Non-pigmented ciliary epithelial cell (primary cell): ENCODE measurements at regions not wholly inside any gene's neighbourhood (a gene's known extent, or its start where the extent isn't known, plus 50 kb on each side); places are given as distances from the start of the nearest gene placed in this dataset.
A peak's percentile ranks its signal among the peaks of the same experiment; 100 is the strongest.
"Not testable (repeated sequence)": the region's sequence is repeated elsewhere in the genome, so short reads cannot be mapped to it uniquely, and the experiment has no call there.

Experiments used
- DNase-seq: peaks from one replicate; pipeline ENCODE4 v3.0.0-alpha.2; 2010; ENCODE audit warnings: low read depth

DNA sequence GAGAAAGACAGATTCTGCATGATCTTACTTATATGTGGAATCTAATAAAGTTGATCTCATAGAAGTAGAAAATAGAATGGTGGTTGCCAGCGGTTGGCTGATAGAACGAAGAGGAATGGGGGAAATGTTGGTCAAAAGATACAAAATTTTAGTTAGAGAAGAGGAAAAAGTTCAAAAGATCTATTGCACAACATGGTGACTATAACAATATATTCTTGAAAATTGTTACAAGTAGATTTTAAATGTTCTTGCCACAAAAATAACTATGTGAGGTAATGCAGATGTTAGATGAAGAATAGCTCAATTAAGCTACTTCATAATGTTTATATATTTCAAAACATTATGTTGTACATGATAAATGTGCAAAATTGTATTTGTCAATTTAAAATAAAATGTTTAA is 112.3 kb upstream of the SMIM30 start:
- no peak for DNase-seq

DNA sequence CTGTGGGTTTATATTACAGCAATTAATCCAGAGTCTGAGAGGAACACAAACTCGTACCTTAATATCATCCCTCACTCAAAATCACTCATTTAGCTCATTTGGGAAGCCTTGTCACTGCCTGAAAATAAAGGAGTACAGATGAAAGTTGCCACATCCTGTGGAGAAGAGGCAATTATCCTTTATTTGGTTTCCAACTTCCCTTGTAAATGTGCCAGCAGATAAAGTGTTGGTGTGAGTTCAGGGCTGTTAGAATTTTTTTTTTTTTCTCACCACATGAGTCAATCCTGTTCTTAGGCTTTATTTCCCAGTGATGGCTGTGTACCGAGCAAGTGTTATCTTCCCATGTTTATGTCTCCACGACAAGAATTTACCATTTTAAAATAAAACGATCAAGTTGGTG is 99.0 kb upstream of the SMIM30 start:
- no peak for DNase-seq

DNA sequence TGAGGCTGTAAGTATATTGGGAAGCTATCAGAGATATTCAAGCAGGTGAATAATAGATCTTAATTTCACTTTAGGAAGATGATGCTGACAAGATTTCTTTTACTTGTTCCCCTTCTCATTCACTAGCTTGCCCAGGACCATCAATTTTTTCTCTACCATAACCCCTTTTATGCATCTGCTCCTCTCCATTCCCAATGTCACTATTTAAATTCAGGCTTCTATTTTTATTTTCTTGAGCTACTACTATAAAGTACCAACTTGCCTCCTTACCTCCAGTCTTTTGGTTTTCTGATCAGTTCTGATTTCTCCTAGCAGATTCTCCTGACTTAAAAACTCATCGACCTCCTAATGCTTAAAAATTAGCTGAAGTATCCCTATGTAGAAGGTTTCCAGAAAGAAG is 97.7 kb upstream of the SMIM30 start:
- no peak for DNase-seq

DNA sequence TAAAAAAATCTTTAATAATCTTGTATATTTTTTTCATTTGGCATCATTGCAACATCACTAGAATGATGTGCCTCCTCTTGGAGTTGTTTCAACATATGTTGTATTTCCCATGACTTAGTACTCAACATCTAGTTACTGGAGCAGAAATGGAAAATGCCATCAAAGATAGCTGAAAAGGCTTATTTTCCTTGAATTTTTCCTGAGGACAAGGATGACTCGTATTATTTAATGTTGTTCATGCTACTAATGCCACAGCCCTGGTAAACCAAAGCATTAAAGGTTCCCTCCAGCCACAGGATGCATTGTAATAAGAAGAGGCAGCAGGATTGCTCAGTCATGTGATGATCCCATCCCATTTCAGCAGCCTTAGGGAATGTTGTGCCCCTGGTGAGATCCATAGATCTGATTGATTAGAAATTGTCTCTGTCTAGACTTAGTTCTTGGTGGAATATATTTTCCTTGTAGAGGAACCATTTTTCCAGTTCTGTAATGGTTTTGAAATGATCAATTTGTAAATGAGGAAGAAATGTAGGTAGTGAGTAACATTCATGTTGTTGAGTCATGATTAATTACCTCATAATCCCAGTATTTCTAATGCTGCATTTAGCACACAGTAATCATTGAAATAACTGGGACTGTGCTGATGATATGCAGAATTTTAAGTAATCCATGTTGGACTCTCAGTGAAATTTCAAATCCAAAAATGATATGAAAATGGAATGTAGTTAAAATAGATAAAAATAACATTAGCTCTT is 91.3 kb upstream of the SMIM30 start:
- no peak for DNase-seq

DNA sequence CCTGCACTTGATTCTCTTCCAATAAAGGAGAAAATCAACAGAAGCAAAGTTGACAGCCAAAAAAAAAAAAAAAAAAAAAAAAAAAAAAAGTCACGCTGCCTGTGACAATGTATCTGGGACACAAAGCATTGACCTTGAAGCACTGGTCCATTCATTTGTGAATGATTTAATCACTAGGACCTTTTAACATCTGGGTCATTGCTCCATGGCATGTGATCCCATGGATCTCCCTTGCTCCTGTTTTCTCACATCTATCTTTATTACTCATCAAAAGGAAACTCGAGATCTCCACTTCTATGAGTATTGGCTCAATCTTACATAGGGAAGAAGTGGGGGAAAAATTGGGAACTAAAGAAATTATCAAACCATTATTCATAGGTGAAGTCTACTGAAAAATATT is 89.6 kb upstream of the SMIM30 start:
- no peak for DNase-seq

DNA sequence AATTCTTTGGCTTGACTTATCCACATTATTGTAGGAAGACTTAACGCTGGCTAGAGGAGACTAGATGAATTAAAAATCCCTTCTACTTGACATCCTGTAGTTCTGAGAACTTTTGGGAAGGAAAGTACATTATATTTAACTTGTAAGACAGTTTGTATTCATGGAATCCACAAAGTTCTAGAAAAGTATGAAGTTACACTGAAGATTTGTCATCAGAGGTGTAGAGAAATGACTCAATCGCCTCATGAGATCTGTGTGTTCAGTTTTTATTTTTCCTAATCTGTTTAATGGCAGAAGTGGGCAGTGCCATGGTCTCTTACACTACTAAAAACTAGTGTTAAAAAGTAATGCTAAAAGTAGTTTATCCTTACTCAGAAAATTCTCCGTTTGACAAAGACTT is 89.1 kb upstream of the SMIM30 start:
- DNase-seq = no peak

DNA sequence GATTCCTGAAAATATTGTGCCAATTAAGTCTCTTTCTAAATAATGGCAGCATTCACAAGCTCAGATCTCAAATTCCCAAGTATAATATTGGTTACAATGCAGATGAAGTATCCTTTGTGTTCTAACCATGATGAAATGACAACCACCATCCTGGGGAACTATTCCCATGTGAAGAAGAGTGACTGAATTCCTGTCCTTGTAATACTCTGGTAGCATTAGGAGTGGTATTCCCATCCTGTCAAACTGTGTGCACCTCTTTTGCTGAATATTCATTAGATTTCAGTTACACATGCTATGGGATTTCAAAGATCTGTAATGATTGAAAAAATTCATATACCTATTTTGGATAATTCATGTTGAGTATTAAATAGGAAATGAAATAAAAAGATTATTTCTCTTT is 86.1 kb upstream of the SMIM30 start:
- DNase-seq = no peak

DNA sequence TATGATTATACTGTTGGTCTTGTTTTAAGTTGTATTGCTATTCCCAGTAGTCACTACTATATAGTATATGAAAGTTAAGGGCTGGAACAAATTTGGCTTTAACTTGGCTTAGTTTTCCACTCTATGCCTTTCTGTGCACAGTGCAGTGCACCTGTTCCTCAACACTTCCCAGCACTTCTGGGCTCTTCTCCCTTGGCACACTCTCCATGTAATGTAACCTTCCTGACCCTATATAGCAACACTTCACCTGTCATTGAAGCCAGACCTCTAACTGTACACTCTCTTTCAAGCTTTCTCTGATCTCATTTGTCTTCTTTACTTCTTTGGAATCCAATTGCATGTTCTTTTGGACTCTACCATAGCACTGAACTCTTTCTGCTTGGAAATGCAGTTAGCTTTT is 83.9 kb upstream of the SMIM30 start:
- no peak for DNase-seq

DNA sequence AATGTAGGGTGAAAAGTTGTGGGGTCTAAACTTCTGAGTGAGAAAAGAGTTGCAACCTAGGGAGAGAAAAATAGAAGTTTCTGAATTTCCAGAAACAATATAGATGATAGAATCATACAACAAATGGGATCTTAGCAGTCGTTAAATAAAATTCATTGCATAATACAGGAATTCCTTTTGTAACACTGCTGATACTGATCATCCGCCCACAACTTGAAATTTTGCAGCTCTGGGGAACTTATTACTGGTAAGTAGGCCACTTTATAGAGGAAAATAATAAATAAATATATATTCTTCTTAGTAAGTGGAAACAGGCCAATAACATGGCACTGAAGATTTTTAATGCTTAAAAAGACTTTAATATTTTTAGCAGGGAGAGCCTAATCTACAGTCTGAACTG is 81.9 kb upstream of the SMIM30 start:
- no peak for DNase-seq

DNA sequence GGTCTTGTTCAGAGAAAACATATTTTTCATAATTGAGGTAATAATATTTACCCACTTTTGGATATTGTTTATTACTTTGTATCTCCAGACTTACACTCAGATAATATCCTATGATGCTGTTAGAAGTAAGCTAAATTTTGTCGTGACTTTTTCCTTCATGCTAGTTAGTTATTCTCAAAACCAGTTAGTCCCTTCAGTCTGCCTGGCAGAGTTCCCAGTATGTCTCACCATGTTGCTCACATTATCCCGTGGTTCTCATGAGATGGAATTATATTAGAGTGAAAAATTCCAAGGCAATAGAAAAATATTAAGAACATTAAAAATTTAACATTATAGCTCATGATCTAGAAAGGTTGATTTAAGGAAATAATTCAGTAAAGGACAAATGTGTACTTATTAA is 81.5 kb upstream of the SMIM30 start:
- peak; percentile 50 for DNase-seq

DNA sequence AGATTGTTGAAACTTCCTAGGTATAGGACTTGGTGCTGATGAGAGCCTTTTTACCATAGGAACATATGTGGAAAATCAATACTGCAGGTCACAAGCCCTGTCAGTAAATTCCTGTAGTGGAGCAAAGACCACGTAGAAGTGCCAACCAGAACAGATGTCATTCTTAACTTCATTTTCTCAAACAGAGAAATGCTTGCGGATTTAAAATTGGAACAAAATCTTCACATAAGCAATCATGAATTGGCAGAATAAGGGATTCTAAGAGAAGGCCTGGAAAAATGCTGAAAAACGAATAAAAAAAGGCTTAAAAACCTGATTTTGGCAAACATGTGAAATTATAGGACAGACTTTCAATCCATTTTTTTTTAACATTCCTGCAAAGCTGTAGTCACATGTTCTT is 80.8 kb upstream of the SMIM30 start:
- no peak for DNase-seq

DNA sequence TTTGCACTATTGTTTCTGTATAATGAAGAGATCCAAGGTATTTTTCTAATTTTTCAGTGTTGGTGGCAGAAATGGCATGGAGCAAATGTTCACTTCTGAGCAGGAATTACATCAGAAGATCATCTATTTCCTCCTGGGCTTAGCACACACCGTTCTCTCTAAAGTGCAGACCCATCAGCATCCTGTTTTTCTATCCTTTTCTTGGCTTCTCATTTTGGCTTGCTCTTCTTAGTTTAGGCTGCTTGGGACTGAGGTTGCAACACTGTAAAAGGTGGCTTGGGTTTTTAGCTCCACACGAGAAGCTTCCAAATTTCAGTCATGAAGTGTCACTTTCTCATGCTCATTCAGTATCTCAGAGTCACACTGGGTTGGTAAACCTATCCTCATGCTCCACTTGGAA is 79.9 kb upstream of the SMIM30 start:
- DNase-seq = no peak

DNA sequence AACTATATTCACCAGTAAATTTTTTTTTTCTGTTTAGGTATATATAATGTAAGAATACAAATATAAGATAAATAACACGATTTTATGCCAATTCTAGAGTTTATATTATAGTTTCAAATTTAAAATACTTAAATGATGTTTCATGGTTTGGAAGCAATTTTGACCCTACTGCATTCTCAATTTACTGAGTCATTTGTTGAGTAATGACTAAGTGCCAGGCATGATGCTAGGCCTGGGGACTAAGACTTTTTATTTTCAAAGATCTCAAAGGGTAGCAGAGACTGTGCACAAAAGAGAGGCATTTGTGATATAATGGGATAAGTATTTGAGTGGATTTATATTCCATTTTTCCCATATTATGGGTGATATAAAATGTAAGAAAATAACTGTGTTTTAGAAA is 78.9 kb upstream of the SMIM30 start:
- DNase-seq = peak; percentile 74

DNA sequence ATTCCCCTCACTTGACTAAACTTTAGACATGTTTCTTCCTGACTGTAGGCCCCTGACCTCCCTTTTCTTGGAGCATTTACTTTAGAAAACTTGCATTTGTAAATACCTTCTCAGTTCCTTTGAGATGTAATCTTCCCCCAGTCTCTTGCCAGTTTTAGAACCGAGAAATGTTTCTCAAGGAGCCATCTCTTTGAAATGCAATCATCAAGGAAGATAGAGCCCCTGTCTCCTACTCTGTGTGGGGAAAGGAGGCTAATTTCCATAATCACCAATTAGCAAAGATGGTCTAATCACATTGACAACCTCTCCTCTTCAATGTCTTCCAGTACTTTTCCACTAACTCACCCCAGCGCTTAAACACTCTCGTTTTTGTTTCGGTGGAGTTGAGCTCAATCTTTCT is 70.0 kb upstream of the SMIM30 start:
- no peak for DNase-seq

DNA sequence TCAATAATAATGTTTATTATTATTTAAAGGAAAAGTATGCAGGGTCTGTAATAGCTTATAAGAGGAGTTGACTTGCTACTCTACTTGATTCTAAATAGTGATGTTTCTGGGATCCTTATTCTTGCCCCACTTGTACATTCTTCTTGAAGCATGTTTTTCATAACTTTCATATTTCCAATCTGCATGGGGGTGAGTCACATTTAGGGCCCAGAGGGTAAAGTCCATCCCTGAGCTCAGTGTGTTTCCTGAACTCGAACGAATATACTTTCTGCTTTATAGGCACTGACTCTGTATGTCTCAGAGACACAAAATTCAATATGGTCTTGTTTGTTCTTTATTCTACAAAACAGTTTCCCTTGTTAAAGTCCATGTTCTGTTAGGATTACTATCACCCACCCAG is 61.0 kb upstream of the SMIM30 start:
- DNase-seq = no peak

DNA sequence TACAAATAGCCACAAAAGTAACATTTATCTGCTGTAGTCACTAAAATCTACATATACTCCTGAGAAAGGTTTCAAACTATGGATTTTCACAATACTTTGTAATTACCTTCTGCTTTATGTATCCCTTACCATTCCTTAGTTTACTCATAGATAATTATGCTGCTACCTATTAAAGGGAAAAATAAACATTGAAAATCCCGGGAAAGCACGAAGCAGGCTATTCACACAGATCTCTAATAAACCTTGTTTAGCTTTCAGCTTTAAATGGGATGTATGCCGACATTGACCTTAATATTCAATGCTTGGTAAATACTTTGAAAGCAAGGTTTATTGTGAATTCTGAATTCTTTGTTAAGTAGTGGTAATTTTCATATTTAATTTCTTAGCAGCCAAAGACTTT is 58.5 kb upstream of the SMIM30 start:
- no peak for DNase-seq

DNA sequence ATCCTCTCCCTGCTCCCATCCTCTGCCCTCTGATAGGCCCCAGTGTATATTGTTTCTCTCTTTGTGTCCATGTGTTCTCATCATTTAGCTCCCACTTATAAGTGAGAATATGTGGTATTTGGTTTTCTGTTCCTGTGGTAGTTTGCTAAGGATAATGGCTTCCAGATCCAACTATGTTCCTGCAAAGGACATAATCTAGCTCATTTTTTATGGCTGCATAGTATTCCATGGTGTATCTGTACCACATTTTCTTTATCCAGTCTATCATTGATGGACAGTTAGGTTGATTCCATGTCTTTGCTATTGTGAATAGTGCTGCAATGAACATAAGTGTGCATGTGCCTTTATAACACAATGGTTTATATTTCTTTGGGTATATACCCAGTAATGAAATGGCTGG is 57.8 kb upstream of the SMIM30 start:
- not testable (repeated sequence) for DNase-seq

DNA sequence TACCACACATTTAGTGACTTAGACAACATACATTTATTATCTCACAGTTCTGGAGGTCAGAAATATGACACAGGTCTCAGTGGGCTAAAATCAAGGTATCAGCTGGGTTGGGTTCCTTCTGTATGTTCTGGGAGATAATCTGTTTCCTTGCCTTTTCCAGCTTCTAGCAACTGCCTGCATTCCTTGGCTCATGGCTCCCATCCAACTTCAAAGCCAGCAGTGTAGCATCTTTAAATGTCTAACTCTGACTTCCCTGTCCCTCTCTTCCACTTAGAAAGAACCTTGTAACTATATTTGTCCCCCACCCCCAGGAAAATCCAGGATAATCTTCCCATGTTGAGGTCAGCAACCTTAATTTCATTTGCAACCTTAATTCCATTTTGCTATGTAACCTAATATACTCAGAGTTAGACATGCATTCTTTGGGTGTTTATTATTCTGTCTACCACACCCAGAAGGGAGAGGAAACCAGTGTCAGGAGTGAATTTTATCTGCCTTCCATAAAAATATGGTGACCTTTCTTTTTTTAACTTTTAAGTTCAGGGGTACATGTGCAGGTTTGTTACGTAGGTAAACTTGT is 57.3 kb upstream of the SMIM30 start:
- DNase-seq = no peak

DNA sequence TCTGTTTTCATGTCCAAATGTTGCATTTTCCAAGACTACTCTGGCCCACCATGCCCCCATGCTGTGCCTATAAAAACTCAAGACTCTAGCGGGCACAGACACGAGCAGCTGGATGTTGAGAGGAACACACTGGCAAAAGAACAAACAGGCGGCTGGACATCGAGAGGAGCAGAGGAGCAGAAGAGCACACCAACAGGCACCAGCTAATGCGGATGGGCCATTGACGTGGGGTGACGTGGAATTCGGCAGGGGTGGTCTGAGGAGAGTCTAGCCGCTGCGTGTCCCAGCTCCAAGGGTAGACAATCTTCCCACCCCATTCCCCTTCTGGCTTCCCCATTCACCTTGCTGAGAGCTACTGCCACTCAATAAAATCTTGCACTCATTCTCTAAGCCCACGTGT is 54.4 kb upstream of the SMIM30 start:
- DNase-seq = no peak

DNA sequence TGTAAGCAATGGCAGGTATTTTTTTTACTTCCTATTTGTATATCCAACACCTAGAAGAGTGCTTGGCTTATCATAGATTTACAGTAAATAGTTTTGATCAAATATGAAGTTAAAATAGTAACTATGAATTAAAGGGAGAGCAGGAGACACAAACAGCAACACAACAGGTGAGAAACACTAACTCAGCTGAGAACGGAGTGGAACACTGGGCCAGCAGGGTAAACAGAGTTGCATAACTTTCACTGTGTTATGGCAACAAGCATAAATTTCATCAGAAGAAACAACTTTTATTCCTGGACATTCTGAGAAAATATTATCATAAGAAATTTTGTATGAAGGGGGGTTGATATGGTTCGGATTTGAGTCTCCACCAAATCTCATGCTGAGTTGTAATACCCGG is 52.2 kb upstream of the SMIM30 start:
- no peak for DNase-seq
